WTC11 (cell line): ENCODE measurements at regions not wholly inside any gene's neighbourhood (a gene's known extent, or its start where the extent isn't known, plus 50 kb on each side); places are given as distances from the start of the nearest gene placed in this dataset.

Experiments
- ATAC-seq: fragments of 200-7000 bp; cut with Tn5 transposase; 2 replicates; pipeline ENCODE4 v1.10.0; 2021; ENCODE audit warnings: mild to moderate bottlenecking, moderate library complexity
- CTCF ChIA-PET: fragments of 300-600 bp; sonication (Branson Sonifier 250); formaldehyde crosslinking; loops from one replicate; lab custom pipeline; 2021; ENCODE audit warnings: antibody characterized with exemption; lab: Charles Lee
- POLR2A ChIA-PET: fragments of 350-600 bp; sonication (Branson Sonifier 250); formaldehyde crosslinking; loops from one replicate; lab custom pipeline; 2021; ENCODE audit warnings: antibody characterized with exemption; lab: Charles Lee
- DNase-seq: peaks from one replicate; pipeline ENCODE4 v3.0.0; 2021; ENCODE audit warnings: low spot score
- H3K27ac Mint-ChIP-seq: 2 replicates; pipeline ENCODE4 v1.8.0; 2021; ENCODE audit warnings: mixed read lengths
- H3K27me3 Mint-ChIP-seq: 2 replicates; pipeline ENCODE4 v1.8.0; 2021; ENCODE audit warnings: low read depth, mild to moderate bottlenecking, moderate library complexity, mixed read lengths
- H3K36me3 Mint-ChIP-seq: 2 replicates; pipeline ENCODE4 v1.8.0; 2021; ENCODE audit warnings: mixed read lengths
- H3K4me1 Mint-ChIP-seq: 2 replicates; pipeline ENCODE4 v1.8.0; 2022; ENCODE audit warnings: mixed read lengths
- H3K4me3 Mint-ChIP-seq: 2 replicates; pipeline ENCODE4 v1.8.0; 2021; ENCODE audit warnings: mild to moderate bottlenecking, moderate library complexity, mixed read lengths
- H3K9me3 Mint-ChIP-seq: 2 replicates; pipeline ENCODE4 v1.8.0; 2021; ENCODE audit warnings: mixed read lengths
- CREB1 ChIP-seq: sonication (generic); formaldehyde crosslinking; IDR thresholded peaks from 2 replicates; pipeline ENCODE4 v1.8.0; 2023; ENCODE audit warnings: mild to moderate bottlenecking, missing genetic modification reagents
- CTCF ChIP-seq: fragments of 200-600 bp; IDR thresholded peaks from 2 replicates; pipeline ENCODE4 v1.8.0; 2022; ENCODE audit warnings: antibody characterized with exemption
- E2F1 ChIP-seq: sonication (generic); formaldehyde crosslinking; IDR thresholded peaks from 2 replicates; pipeline ENCODE4 v1.8.0; 2022; ENCODE audit warnings: mild to moderate bottlenecking, missing genetic modification reagents
- EMX1 ChIP-seq: fragments of 250-450 bp; sonication (Bioruptor Pico); IDR thresholded peaks from 2 replicates; pipeline ENCODE4 v1.8.0; 2021; ENCODE audit warnings: mild to moderate bottlenecking
- IRF2 ChIP-seq: sonication (generic); formaldehyde crosslinking; IDR thresholded peaks from 2 replicates; pipeline ENCODE4 v1.8.0; 2022; ENCODE audit warnings: low read depth, missing genetic modification reagents, borderline replicate concordance
- NFYB ChIP-seq: sonication (generic); formaldehyde crosslinking; conservative IDR thresholded peaks from 2 replicates; pipeline ENCODE4 v1.8.0; 2022; ENCODE audit warnings: low read depth, missing genetic modification reagents
- NR1H2 ChIP-seq: sonication (generic); formaldehyde crosslinking; IDR thresholded peaks from 2 replicates; pipeline ENCODE4 v1.9.0; 2021; ENCODE audit warnings: mild to moderate bottlenecking, moderate library complexity, missing genetic modification reagents
- NR2C2 ChIP-seq: sonication (generic); formaldehyde crosslinking; IDR thresholded peaks from 2 replicates; pipeline ENCODE4 v1.8.0; 2022; ENCODE audit warnings: mild to moderate bottlenecking, missing genetic modification reagents
- OVOL2 ChIP-seq: fragments of 250-450 bp; sonication (Bioruptor Pico); IDR thresholded peaks from 2 replicates; pipeline ENCODE4 v1.9.0; 2021; ENCODE audit warnings: mild to moderate bottlenecking, borderline replicate concordance
- PRRX2 ChIP-seq: fragments of 250-450 bp; sonication (Bioruptor Pico); IDR thresholded peaks from 2 replicates; pipeline ENCODE4 v1.8.0; 2021; ENCODE audit warnings: mild to moderate bottlenecking
- RORB ChIP-seq: fragments of 250-450 bp; sonication (Bioruptor Pico); IDR thresholded peaks from 2 replicates; pipeline ENCODE4 v1.9.0; 2021; ENCODE audit warnings: mild to moderate bottlenecking
- SMAD3 ChIP-seq: sonication (generic); formaldehyde crosslinking; IDR thresholded peaks from 2 replicates; pipeline ENCODE4 v1.8.0; 2022; ENCODE audit warnings: missing genetic modification reagents, mild to moderate bottlenecking, borderline replicate concordance
- SOX15 ChIP-seq: fragments of 250-450 bp; sonication (Bioruptor Pico); IDR thresholded peaks from 2 replicates; pipeline ENCODE4 v1.9.0; 2021; ENCODE audit warnings: mild to moderate bottlenecking
- ZNF263 ChIP-seq: sonication (generic); formaldehyde crosslinking; IDR thresholded peaks from 2 replicates; pipeline ENCODE4 v1.8.1; 2022; ENCODE audit warnings: low read depth, mild to moderate bottlenecking, moderate library complexity, missing genetic modification reagents
- ZNF416 ChIP-seq: fragments of 250-450 bp; sonication (Bioruptor Pico); IDR thresholded peaks from 2 replicates; pipeline ENCODE4 v1.9.0; 2021; ENCODE audit warnings: mild to moderate bottlenecking, inconsistent platforms
- ZNF423 ChIP-seq: fragments of 250-450 bp; sonication (Bioruptor Pico); IDR thresholded peaks from 2 replicates; pipeline ENCODE4 v2.1.2; 2022; ENCODE audit warnings: mild to moderate bottlenecking, moderate library complexity
- ZNF671 ChIP-seq: fragments of 250-450 bp; sonication (Bioruptor Pico); IDR thresholded peaks from 2 replicates; pipeline ENCODE4 v1.8.0; 2021; ENCODE audit warnings: mild to moderate bottlenecking
- TF ChIP-seq, protein P1 (sequence below): sonication (generic); formaldehyde crosslinking; IDR thresholded peaks from 2 replicates; pipeline ENCODE4 v1.8.1; 2023; ENCODE audit warnings: mild to moderate bottlenecking, missing genetic modification reagents
- TF ChIP-seq, protein P2 (sequence below): sonication (generic); formaldehyde crosslinking; IDR thresholded peaks from 2 replicates; pipeline ENCODE4 v1.8.1; 2023; ENCODE audit warnings: mild to moderate bottlenecking, missing genetic modification reagents, moderate library complexity
- TF ChIP-seq, protein P3 (sequence below): fragments of 250-450 bp; sonication (Bioruptor Pico); IDR thresholded peaks from 2 replicates; pipeline ENCODE4 v1.9.0; 2021; ENCODE audit warnings: mild to moderate bottlenecking
- TF ChIP-seq, protein P4 (sequence below): sonication (generic); formaldehyde crosslinking; IDR thresholded peaks from 2 replicates; pipeline ENCODE4 v1.8.1; 2023; ENCODE audit warnings: mild to moderate bottlenecking, missing genetic modification reagents, moderate library complexity
- TF ChIP-seq, protein P5 (sequence below): sonication (generic); formaldehyde crosslinking; IDR thresholded peaks from 2 replicates; pipeline ENCODE4 v1.8.0; 2023; ENCODE audit warnings: missing genetic modification reagents, mild to moderate bottlenecking, borderline replicate concordance

- TF ChIP-seq, protein P1, sequence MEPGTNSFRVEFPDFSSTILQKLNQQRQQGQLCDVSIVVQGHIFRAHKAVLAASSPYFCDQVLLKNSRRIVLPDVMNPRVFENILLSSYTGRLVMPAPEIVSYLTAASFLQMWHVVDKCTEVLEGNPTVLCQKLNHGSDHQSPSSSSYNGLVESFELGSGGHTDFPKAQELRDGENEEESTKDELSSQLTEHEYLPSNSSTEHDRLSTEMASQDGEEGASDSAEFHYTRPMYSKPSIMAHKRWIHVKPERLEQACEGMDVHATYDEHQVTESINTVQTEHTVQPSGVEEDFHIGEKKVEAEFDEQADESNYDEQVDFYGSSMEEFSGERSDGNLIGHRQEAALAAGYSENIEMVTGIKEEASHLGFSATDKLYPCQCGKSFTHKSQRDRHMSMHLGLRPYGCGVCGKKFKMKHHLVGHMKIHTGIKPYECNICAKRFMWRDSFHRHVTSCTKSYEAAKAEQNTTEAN = no peak
- TF ChIP-seq ZNF423 = no peak
- TF ChIP-seq E2F1 = no peak
- TF ChIP-seq IRF2 (CRISPR knock-in tag) = no peak
- TF ChIP-seq NFYB (CRISPR knock-in tag) = no peak
- TF ChIP-seq OVOL2 (CRISPR knock-in tag) = no peak
Measured at GRCh38 chr6:156544046-156544445, 233.1 kb upstream of the ARID1B start (continued).

GRCh38 chr6:156543431-156543830, 233.7 kb upstream of the ARID1B start:
- H3K27ac Mint-ChIP-seq = no peak overlapping the region
- no peaks in the 10 kb centered on the region for H3K36me3 Mint-ChIP-seq
- ATAC-seq (no peak), DNase-seq (no peak)
- TF ChIP-seq E2F1 = no peak
- TF ChIP-seq, protein P2, sequence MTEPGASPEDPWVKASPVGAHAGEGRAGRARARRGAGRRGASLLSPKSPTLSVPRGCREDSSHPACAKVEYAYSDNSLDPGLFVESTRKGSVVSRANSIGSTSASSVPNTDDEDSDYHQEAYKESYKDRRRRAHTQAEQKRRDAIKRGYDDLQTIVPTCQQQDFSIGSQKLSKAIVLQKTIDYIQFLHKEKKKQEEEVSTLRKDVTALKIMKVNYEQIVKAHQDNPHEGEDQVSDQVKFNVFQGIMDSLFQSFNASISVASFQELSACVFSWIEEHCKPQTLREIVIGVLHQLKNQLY (CRISPR knock-in tag) = no peak
- TF ChIP-seq, protein P3, sequence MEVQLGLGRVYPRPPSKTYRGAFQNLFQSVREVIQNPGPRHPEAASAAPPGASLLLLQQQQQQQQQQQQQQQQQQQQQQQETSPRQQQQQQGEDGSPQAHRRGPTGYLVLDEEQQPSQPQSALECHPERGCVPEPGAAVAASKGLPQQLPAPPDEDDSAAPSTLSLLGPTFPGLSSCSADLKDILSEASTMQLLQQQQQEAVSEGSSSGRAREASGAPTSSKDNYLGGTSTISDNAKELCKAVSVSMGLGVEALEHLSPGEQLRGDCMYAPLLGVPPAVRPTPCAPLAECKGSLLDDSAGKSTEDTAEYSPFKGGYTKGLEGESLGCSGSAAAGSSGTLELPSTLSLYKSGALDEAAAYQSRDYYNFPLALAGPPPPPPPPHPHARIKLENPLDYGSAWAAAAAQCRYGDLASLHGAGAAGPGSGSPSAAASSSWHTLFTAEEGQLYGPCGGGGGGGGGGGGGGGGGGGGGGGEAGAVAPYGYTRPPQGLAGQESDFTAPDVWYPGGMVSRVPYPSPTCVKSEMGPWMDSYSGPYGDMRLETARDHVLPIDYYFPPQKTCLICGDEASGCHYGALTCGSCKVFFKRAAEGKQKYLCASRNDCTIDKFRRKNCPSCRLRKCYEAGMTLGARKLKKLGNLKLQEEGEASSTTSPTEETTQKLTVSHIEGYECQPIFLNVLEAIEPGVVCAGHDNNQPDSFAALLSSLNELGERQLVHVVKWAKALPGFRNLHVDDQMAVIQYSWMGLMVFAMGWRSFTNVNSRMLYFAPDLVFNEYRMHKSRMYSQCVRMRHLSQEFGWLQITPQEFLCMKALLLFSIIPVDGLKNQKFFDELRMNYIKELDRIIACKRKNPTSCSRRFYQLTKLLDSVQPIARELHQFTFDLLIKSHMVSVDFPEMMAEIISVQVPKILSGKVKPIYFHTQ (CRISPR knock-in tag) = no peak
- no peak for TF ChIP-seq SOX15 (CRISPR knock-in tag)
- TF ChIP-seq, protein P4, sequence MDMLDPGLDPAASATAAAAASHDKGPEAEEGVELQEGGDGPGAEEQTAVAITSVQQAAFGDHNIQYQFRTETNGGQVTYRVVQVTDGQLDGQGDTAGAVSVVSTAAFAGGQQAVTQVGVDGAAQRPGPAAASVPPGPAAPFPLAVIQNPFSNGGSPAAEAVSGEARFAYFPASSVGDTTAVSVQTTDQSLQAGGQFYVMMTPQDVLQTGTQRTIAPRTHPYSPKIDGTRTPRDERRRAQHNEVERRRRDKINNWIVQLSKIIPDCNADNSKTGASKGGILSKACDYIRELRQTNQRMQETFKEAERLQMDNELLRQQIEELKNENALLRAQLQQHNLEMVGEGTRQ (CRISPR knock-in tag) = no peak
- no peak for TF ChIP-seq SMAD3 (CRISPR knock-in tag)
- TF ChIP-seq, protein P5, sequence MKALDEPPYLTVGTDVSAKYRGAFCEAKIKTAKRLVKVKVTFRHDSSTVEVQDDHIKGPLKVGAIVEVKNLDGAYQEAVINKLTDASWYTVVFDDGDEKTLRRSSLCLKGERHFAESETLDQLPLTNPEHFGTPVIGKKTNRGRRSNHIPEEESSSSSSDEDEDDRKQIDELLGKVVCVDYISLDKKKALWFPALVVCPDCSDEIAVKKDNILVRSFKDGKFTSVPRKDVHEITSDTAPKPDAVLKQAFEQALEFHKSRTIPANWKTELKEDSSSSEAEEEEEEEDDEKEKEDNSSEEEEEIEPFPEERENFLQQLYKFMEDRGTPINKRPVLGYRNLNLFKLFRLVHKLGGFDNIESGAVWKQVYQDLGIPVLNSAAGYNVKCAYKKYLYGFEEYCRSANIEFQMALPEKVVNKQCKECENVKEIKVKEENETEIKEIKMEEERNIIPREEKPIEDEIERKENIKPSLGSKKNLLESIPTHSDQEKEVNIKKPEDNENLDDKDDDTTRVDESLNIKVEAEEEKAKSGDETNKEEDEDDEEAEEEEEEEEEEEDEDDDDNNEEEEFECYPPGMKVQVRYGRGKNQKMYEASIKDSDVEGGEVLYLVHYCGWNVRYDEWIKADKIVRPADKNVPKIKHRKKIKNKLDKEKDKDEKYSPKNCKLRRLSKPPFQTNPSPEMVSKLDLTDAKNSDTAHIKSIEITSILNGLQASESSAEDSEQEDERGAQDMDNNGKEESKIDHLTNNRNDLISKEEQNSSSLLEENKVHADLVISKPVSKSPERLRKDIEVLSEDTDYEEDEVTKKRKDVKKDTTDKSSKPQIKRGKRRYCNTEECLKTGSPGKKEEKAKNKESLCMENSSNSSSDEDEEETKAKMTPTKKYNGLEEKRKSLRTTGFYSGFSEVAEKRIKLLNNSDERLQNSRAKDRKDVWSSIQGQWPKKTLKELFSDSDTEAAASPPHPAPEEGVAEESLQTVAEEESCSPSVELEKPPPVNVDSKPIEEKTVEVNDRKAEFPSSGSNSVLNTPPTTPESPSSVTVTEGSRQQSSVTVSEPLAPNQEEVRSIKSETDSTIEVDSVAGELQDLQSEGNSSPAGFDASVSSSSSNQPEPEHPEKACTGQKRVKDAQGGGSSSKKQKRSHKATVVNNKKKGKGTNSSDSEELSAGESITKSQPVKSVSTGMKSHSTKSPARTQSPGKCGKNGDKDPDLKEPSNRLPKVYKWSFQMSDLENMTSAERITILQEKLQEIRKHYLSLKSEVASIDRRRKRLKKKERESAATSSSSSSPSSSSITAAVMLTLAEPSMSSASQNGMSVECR (CRISPR knock-in tag) = no peak
- TF ChIP-seq RORB = no peak
- no peak for TF ChIP-seq ZNF263 (CRISPR knock-in tag)
- TF ChIP-seq CREB1 = no peak
- TF ChIP-seq ZNF416 = no peak
- no peak for TF ChIP-seq NR2C2 (CRISPR knock-in tag)
- TF ChIP-seq CTCF = no peak
- TF ChIP-seq ZNF671 (CRISPR knock-in tag) = no peak
- TF ChIP-seq PRRX2 (CRISPR knock-in tag) = no peak
- no peak for TF ChIP-seq NR1H2 (CRISPR knock-in tag)
- no peak for TF ChIP-seq EMX1
- H3K4me3 Mint-ChIP-seq = no peak overlapping the region
- peaks cover 6% of the 10 kb centered on the region for H3K4me1 Mint-ChIP-seq
- no peaks in the 10 kb centered on the region for H3K27me3 Mint-ChIP-seq
- POLR2A ChIA-PET = no interaction called here
- CTCF ChIA-PET = no interaction called here
- H3K9me3 Mint-ChIP-seq = no peaks in the 10 kb centered on the region
